ENCODE measurements at regions not wholly inside any gene's neighbourhood (a gene's known extent, or its start where the extent isn't known, plus 50 kb on each side); places are given as distances from the start of the nearest gene placed in this dataset.

GRCh38 chrX:8390771-8391170 is 73.9 kb upstream of the VCX3B start:
- TF ChIP-seq CTCF (conservative IDR thresholded peaks at IDR 0.05; ENCODE audit: low read depth, low read length) (no peak), EZH2 (IDR thresholded peaks at IDR 0.05; ENCODE audit: borderline replicate concordance, low read depth, low read length, poor library complexity, severe bottlenecking) (no peak)

Measured in A673 (cell line).